ENCODE measurements at regions not wholly inside any gene's neighbourhood (a gene's known extent, or its start where the extent isn't known, plus 50 kb on each side); places are given as distances from the start of the nearest gene placed in this dataset.
"Not testable (repeated sequence)": the region's sequence is repeated elsewhere in the genome, so short reads cannot be mapped to it uniquely, and the experiment has no call there.

GRCh38 chr5:92081958-92082712 is 699.0 kb upstream of the ARRDC3 start:
- no peak for DNase-seq

- DNase-seq, result no peak
These were observed 687.7 kb upstream of the ARRDC3 start for GRCh38 chr5:92070786-92071185.

GRCh38 chr5:92064993-92065392 is 681.9 kb upstream of the ARRDC3 start:
- DNase-seq, result no peak

GRCh38 chr5:92051741-92052140 is 668.6 kb upstream of the ARRDC3 start:
- DNase-seq, result no peak

- DNase-seq, result no peak
These were observed 667.9 kb upstream of the ARRDC3 start for GRCh38 chr5:92050970-92051369.

- DNase-seq, result no peak
These were observed 659.0 kb upstream of the ARRDC3 start for GRCh38 chr5:92041911-92042660.

GRCh38 chr5:92041206-92041605 is 658.1 kb upstream of the ARRDC3 start:
- no peak for DNase-seq

GRCh38 chr5:92029792-92030191 is 646.7 kb upstream of the ARRDC3 start:
- DNase-seq, result not testable (repeated sequence)

- no peak for DNase-seq
These were observed 640.4 kb upstream of the ARRDC3 start for GRCh38 chr5:92023555-92023954.

- DNase-seq, result no peak
These were observed 640.0 kb upstream of the ARRDC3 start for GRCh38 chr5:92023141-92023471.

- no peak for DNase-seq
These were observed 639.5 kb upstream of the ARRDC3 start for GRCh38 chr5:92022415-92023140.

GRCh38 chr5:92019376-92019990 is 636.4 kb upstream of the ARRDC3 start:
- DNase-seq, result no peak

- DNase-seq, result no peak
These were observed 634.7 kb upstream of the ARRDC3 start for GRCh38 chr5:92017776-92018175.

- DNase-seq, result not testable (repeated sequence)
These were observed 628.7 kb upstream of the ARRDC3 start for GRCh38 chr5:92011845-92012244.

- peak; percentile 47 for DNase-seq
These were observed 620.7 kb upstream of the ARRDC3 start for GRCh38 chr5:92003806-92004205.

GRCh38 chr5:92002721-92003274 is 619.7 kb upstream of the ARRDC3 start:
- no peak for DNase-seq

- DNase-seq, result no peak
These were observed 615.7 kb upstream of the ARRDC3 start for GRCh38 chr5:91998774-91999173.

- DNase-seq, result no peak
These were observed 600.8 kb upstream of the ARRDC3 start for GRCh38 chr5:91983869-91984268.

- DNase-seq, result no peak
These were observed 595.2 kb upstream of the ARRDC3 start for GRCh38 chr5:91978221-91978882.

- no peak for DNase-seq
These were observed 594.5 kb upstream of the ARRDC3 start for GRCh38 chr5:91977579-91977978.

- no peak for DNase-seq
These were observed 593.3 kb upstream of the ARRDC3 start for GRCh38 chr5:91976451-91976850.

- DNase-seq, result no peak
These were observed 580.0 kb upstream of the ARRDC3 start for GRCh38 chr5:91963166-91963565.

GRCh38 chr5:91957666-91958065 is 574.5 kb upstream of the ARRDC3 start:
- DNase-seq, result no peak

Measured in NCI-H1092 treated with DMSO at 0.1 percent for 48 hours (cell line).